ENCODE measurements at regions not wholly inside any gene's neighbourhood (a gene's known extent, or its start where the extent isn't known, plus 50 kb on each side); places are given as distances from the start of the nearest gene placed in this dataset.

DNA sequence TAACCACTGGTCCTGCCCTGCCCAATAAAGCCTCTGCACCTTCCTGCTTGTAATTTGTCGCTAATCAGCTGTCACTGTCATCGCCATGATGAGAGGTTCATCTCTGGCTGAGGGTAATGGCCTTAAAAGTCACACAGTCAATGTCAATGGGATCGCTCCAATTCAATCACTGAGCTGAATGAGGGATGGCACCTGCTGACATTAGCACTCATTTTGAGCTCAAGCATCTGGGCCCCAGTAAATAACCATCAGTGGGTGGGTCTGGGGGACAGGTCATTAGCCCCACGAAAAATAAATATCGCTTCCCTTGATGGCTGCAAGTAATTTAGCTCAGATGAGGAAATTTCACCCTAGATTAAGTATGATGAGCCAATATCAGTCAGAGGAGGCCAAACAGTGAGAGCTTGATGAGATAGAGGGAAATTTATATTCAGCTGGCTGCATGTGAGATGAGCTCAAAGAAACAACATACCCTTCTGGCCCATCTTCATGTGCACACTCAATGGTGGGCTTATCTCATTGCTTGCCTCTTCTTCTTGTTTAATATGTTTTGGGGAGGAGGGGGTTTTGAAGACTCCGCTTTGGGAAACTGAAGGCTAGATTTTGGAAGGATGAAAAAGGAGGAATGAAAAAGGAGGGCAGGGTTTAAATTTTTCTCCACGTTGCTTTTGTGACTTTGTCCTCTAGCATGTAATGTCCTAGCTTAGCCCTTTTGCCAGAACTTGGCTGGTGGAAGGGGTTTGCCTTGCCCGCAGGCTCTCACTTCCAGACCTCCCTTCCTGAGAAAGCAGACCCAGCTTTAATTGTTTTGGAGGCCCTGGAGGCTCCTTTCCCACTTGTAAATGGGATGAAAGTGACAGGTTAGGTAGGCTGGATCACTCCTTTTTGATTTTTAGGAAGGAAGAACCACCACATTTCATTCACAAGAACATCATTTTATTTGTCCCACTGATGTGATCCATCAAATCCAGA, 84.8 kb upstream of the PAQR3 start:
- TF ChIP-seq, protein P1, sequence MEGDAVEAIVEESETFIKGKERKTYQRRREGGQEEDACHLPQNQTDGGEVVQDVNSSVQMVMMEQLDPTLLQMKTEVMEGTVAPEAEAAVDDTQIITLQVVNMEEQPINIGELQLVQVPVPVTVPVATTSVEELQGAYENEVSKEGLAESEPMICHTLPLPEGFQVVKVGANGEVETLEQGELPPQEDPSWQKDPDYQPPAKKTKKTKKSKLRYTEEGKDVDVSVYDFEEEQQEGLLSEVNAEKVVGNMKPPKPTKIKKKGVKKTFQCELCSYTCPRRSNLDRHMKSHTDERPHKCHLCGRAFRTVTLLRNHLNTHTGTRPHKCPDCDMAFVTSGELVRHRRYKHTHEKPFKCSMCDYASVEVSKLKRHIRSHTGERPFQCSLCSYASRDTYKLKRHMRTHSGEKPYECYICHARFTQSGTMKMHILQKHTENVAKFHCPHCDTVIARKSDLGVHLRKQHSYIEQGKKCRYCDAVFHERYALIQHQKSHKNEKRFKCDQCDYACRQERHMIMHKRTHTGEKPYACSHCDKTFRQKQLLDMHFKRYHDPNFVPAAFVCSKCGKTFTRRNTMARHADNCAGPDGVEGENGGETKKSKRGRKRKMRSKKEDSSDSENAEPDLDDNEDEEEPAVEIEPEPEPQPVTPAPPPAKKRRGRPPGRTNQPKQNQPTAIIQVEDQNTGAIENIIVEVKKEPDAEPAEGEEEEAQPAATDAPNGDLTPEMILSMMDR (IDR thresholded peaks at IDR 0.05): no peak
- DNase-seq: no peak
- no peak overlapping the region for H3K27ac ChIP-seq
- no peaks in the 10 kb centered on the region for H3K9me3 ChIP-seq
- H3K9ac ChIP-seq (ENCODE audit: low read depth in 2 of 2, low read length in 2 of 2): no peak overlapping the region
- no peaks in the 10 kb centered on the region for H3K4me1 ChIP-seq
- no peak overlapping the region for H3K4me3 ChIP-seq
- H3K27me3 ChIP-seq: no peaks in the 10 kb centered on the region
- no peaks in the 10 kb centered on the region for H3K36me3 ChIP-seq
- intact Hi-C loops (cut with DNase I): no loop called here

DNA sequence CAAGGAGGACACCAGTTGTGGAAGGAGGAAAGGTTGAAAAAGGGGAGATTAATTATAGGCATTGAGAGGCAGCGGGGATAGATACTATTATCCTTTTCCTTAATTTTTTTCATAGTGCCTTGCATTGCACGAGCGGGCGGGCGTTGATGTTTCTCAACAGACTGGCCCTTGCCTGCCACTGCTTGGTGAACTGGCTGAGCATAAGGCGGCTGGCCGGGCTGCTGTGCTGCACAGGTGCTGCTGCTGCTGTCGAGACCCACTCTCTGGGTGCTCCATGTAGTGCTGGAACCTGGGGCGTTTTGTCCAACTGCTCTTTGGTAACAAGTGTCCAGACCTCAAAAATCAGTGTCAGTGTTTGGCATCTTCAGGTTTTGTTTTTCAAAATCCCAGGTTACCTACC, 83.3 kb upstream of the PAQR3 start:
- no peaks in the 10 kb centered on the region for H3K9me3 ChIP-seq
- no peaks in the 10 kb centered on the region for H3K4me1 ChIP-seq
- intact Hi-C loops (cut with DNase I): no loop called here
- H3K4me3 ChIP-seq: no peak overlapping the region
- TF ChIP-seq, protein P1 (IDR thresholded peaks at IDR 0.05): no peak
- no peak for DNase-seq
- H3K27ac ChIP-seq: no peak overlapping the region
- no peaks in the 10 kb centered on the region for H3K36me3 ChIP-seq
- H3K27me3 ChIP-seq: no peaks in the 10 kb centered on the region
- H3K9ac ChIP-seq (ENCODE audit: low read depth in 2 of 2, low read length in 2 of 2): no peak overlapping the region

DNA sequence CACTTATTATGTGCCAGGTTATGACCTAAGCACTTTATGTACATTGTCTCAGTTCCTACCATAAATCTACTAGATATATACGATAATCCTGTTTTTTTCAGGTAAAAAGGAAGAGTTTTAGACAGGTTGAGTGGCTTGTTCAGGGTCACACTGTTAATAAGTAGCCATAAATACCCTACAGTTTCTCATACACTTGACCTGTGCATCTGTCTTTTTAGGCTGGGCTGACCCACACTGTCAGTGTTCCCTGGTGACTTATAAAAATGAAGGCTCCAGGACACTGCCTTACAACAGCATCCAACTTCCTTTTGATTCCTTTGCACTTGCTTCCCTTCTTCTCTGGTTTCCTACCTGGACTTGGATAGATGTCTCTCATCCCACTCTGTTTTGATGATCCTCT, 78.2 kb upstream of the PAQR3 start:
- no peak overlapping the region for H3K9ac ChIP-seq (ENCODE audit: low read depth in 2 of 2, low read length in 2 of 2)
- no peaks in the 10 kb centered on the region for H3K36me3 ChIP-seq
- no peaks in the 10 kb centered on the region for H3K9me3 ChIP-seq
- H3K27ac ChIP-seq: no peak overlapping the region
- intact Hi-C loops (cut with DNase I): no loop called here
- H3K4me3 ChIP-seq: no peak overlapping the region
- TF ChIP-seq, protein P1 (IDR thresholded peaks at IDR 0.05): no peak
- DNase-seq: no peak
- H3K27me3 ChIP-seq: no peaks in the 10 kb centered on the region
- H3K4me1 ChIP-seq: no peaks in the 10 kb centered on the region

DNA sequence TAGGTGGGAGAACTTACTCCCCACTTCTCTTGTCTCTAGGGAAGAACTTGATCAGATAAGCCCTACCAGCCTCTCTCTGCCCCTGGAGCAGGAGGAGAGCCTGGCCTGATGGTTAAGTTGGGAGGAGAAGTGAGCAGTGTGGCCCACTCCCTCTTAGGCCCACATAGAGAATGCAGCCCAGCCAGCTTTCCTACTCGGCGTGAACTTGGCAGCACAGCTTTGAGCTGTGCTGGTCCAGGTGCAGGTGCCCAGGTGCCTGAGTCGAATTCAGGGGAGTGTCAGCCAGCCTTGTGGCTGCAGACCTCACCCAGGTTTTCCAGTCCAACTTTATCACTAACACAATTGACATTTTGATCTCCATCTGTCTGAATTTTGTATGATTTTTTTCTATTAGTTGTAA, 77.6 kb upstream of the PAQR3 start:
- TF ChIP-seq, protein P1 (IDR thresholded peaks at IDR 0.05): no peak

DNA sequence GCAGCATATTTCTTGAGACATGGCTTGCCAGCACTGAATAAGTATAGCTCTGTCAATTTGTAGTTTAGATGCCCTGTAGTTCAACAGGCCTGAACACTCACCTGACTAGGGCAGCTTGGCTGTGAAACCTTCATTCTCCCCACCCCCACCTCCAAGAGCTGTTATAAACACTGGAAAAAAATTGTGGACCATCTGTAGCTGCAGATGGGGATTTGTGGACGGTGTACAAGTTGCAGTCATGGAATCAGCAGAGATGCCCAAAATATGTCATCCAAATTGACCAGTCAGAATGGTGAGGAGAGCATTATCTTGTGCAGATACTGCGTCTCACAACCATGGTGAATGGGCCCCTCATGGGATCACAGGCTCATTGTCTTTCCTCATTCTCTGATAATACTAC, 76.2 kb upstream of the PAQR3 start:
- no peaks in the 10 kb centered on the region for H3K27me3 ChIP-seq
- H3K9me3 ChIP-seq: no peaks in the 10 kb centered on the region
- no peak overlapping the region for H3K9ac ChIP-seq (ENCODE audit: low read depth in 2 of 2, low read length in 2 of 2)
- no peak for DNase-seq
- H3K4me3 ChIP-seq: no peak overlapping the region
- no peak overlapping the region for H3K27ac ChIP-seq
- TF ChIP-seq, protein P1 (IDR thresholded peaks at IDR 0.05): no peak
- H3K36me3 ChIP-seq: no peaks in the 10 kb centered on the region
- intact Hi-C loops (cut with DNase I): no loop called here
- no peaks in the 10 kb centered on the region for H3K4me1 ChIP-seq

More for the DNA sequence above, 77.6 kb upstream of the PAQR3 start:
- Histone ChIP-seq H3K4me1 (no peaks in the 10 kb centered on the region), H3K27me3 (no peaks in the 10 kb centered on the region), H3K9ac (ENCODE audit: low read depth in 2 of 2, low read length in 2 of 2) (no peak overlapping the region), H3K36me3 (no peaks in the 10 kb centered on the region), H3K27ac (no peak overlapping the region), H3K4me3 (no peak overlapping the region), H3K9me3 (no peaks in the 10 kb centered on the region)
- intact Hi-C loops (cut with DNase I): no loop called here
- no peak for DNase-seq

Data from colonic mucosa (tissue), 4 donors.